Panc1 (cell line): ENCODE measurements at regions not wholly inside any gene's neighbourhood (a gene's known extent, or its start where the extent isn't known, plus 50 kb on each side); places are given as distances from the start of the nearest gene placed in this dataset.

Source experiments
- POLR2AphosphoS5 ChIP-seq: IDR thresholded peaks from 2 replicates; pipeline ENCODE4 v1.6.1; 2012; ENCODE audit warnings: mild to moderate bottlenecking, low read depth, low read length, moderate library complexity
- TCF7L2 ChIP-seq: IDR thresholded peaks from 2 replicates; pipeline ENCODE4 v1.6.1; 2011; ENCODE audit warnings: mild to moderate bottlenecking, low read depth, low read length, inconsistent platforms
- TF ChIP-seq, protein P1 (sequence below): fragments of 450-650 bp; IDR thresholded peaks from 2 replicates; pipeline ENCODE4 v1.5.1; 2017; ENCODE audit warnings: mild to moderate bottlenecking
- TF ChIP-seq, protein P2 (sequence below), 2 experiments: IDR thresholded peaks; 2 replicates each; pipeline ENCODE4 v1.6.1; 2011 to 2012; ENCODE audit warnings: low read depth in 2 of 2, control low read depth in 1 of 2, low read length in 1 of 2, mild to moderate bottlenecking in 1 of 2, moderate library complexity in 1 of 2; ENCODE audit not compliant: insufficient read depth in 1 of 2

DNA sequence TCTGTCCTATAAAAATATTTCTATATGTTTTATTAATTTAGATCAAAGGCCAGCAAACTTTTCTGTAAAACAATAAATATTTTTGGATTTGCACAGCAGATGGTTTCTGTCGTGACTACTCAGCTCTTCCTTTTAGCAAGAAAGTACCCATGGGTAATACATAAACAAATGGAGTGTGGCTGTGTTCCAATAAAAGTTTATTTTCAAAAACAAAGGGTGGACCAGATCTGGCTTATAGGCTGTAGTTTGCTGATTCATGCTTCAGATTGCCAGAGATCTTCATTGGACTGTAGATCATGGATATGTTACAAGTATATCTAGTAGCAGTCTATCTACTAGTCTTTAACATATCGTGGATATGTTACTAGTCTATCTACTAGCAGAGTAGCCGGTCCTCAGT lies 590.5 kb downstream of the CSNK1G3 start:
- TF ChIP-seq TCF7L2 (no peak), POLR2AphosphoS5 (no peak)
- TF ChIP-seq, protein P1, sequence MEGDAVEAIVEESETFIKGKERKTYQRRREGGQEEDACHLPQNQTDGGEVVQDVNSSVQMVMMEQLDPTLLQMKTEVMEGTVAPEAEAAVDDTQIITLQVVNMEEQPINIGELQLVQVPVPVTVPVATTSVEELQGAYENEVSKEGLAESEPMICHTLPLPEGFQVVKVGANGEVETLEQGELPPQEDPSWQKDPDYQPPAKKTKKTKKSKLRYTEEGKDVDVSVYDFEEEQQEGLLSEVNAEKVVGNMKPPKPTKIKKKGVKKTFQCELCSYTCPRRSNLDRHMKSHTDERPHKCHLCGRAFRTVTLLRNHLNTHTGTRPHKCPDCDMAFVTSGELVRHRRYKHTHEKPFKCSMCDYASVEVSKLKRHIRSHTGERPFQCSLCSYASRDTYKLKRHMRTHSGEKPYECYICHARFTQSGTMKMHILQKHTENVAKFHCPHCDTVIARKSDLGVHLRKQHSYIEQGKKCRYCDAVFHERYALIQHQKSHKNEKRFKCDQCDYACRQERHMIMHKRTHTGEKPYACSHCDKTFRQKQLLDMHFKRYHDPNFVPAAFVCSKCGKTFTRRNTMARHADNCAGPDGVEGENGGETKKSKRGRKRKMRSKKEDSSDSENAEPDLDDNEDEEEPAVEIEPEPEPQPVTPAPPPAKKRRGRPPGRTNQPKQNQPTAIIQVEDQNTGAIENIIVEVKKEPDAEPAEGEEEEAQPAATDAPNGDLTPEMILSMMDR, result no peak
- TF ChIP-seq, protein P2, sequence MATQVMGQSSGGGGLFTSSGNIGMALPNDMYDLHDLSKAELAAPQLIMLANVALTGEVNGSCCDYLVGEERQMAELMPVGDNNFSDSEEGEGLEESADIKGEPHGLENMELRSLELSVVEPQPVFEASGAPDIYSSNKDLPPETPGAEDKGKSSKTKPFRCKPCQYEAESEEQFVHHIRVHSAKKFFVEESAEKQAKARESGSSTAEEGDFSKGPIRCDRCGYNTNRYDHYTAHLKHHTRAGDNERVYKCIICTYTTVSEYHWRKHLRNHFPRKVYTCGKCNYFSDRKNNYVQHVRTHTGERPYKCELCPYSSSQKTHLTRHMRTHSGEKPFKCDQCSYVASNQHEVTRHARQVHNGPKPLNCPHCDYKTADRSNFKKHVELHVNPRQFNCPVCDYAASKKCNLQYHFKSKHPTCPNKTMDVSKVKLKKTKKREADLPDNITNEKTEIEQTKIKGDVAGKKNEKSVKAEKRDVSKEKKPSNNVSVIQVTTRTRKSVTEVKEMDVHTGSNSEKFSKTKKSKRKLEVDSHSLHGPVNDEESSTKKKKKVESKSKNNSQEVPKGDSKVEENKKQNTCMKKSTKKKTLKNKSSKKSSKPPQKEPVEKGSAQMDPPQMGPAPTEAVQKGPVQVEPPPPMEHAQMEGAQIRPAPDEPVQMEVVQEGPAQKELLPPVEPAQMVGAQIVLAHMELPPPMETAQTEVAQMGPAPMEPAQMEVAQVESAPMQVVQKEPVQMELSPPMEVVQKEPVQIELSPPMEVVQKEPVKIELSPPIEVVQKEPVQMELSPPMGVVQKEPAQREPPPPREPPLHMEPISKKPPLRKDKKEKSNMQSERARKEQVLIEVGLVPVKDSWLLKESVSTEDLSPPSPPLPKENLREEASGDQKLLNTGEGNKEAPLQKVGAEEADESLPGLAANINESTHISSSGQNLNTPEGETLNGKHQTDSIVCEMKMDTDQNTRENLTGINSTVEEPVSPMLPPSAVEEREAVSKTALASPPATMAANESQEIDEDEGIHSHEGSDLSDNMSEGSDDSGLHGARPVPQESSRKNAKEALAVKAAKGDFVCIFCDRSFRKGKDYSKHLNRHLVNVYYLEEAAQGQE (IDR thresholded peaks at IDR 0.05; ENCODE audit: insufficient read depth in 1 of 2, low read depth in 2 of 2, low read length in 1 of 2), result no peak
